GM18858 (cell line): ENCODE measurements at regions not wholly inside any gene's neighbourhood (a gene's known extent, or its start where the extent isn't known, plus 50 kb on each side); places are given as distances from the start of the nearest gene placed in this dataset.
"Not testable (repeated sequence)": the region's sequence is repeated elsewhere in the genome, so short reads cannot be mapped to it uniquely, and the experiment has no call there.

Experiments
- ATAC-seq: cut with Tn5 transposase; IDR thresholded peaks from one replicate; pipeline ENCODE4 v1.9.1; 2021; ENCODE audit not compliant: unreplicated experiment

DNA sequence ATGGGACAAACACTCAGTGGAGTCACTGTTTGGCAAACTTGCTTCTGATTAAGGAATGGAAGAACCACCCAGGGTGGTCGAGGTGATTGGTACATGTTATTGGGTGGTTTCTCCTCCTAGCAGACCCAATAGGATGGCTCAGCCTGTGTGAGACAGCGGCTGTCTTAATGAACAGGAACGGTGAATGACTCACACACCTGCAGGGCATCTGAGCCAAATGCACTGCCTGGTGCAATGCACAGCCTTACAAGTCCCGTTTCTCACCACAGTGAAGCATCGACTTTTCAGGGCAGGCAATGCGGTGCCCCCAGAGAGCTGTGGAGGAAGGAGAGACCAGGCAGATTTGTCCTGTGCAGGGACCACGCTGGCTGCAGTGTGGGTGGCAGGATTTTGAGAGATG is 238.5 kb downstream of the FGF9 start:
- no peak for ATAC-seq

DNA sequence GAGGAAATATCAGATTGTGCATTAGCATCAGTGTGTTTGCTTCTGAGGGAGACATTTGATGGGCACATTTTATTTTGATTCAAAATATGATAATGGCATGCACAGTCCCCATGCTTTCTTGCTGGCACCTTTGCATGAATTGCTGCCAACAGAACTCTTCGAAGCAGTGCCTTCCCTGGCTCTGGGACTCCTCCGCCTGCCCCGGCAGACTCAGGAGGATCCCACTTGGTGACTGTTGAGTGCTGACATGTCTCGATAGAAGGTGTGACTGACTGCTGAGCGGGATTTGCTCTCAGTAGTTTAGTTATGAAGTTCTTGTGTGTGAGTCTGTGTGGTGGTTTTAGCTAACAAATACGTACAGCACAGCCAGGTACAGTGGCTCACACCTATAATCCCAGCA is 239.7 kb downstream of the FGF9 start:
- ATAC-seq, result no peak

DNA sequence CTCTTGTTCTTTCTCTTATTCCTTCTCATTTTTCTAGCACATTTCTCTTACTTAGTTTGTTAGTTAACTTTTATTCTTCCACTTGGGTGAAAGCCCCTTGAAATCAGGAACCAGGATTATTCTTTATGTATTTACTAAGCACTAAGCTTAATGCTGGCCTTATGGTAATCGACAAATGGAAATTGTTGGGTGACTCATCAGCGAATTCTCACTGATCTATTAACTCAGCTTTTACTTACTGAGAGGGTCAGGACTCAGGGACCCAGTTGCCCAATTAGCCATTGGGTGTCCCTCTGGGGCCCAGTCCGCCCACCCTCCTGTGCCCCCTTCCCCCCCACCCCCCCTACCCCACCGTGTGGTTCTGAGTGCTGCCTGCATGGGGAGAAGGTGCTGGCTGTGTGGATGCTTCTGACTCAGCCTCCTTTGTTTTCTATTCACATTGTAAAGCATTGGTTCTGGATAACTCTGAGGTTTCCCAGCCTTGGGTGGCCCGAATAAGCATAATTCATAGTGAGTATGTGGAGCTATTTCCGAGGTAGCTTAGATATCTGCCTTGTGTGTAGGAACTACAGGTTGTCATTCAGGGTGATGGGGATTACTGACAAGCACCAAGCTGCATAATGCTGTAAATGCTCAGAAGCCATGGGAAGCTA is 240.9 kb downstream of the FGF9 start:
- ATAC-seq, result no peak

DNA sequence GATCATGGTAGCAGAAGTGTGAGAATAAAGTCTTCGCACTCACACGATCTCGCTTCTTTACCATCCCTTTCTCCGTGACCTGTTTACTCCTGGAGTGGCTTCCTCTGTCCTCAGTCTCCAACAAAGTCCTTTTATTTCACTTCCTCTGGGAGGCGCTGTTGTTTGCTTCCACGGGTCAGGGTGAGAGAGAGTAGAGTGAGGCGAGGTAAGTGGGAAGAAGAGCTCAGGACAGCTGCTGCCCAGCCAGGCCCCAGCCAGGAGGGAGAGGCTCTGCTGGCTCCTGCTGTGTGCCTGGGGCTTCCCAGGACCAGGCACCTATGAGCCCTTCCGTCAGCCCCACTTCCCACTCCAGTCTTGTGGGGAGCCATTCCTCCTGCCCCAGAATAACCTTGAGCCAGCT is 242.1 kb downstream of the FGF9 start:
- ATAC-seq, result no peak

DNA sequence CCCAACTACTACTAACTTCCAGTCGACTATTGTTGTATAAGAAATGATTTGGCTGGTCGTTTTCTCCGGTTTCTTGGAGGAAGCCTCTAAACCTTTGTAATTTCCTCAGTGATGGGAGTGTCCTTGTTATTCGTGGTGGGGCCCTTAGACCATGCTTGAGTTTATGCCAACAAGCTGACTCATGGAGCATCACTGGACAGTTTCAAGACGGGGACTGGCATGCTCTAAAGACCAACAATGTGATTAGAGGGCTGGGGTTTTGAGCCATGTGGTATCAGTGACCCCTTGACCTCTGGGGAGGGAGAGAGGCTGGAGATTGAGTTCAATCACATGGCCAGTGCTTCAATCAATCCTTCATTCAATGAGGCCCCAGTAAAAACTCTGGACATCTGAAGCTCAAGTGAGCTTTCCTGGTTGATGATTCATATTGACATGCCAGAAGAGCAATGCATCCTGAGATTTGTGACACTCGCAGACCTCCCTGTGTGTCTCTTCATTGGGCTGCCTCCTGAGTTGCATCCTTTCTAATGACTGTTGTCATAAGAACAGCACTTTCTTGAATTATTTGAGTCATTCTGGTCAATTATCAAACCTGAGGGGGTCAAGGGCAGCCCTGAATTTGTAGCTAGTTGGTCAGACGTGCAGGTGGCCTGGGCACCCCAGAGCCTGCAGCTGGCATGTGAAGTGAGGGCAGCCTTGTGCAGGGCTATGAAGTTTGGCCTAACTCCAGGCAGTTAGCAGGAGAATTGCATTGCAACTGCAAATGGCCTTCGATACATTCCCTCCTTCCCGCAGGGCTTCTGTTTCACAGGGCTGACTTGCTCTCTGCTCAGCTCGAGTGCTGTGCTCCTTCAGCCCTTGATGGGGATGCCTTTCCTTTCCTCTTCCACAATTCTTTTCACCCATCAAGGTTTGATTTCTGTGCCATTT is 246.5 kb downstream of the FGF9 start:
- no peak for ATAC-seq

DNA sequence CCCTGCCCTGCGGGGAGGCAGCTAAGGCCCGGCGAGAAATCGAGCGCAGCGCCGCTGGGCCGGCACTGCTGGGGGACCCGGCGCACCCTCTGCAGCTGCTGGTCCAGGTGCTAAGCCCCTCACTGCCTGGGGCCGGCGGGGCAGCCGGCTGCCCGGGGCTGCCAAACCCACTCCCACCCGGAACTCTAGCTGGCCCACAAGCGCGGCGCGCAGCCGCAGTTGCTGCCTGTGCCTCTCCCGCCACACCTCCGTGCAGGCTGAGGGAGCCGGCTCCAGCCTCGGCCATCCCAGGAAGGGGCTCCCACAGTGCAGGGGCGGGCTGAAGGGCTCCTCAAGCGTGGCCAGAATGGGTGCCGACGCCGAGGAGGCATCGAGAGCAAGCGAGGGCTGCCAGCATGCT is 249.9 kb downstream of the FGF9 start:
- ATAC-seq, result not testable (repeated sequence)

DNA sequence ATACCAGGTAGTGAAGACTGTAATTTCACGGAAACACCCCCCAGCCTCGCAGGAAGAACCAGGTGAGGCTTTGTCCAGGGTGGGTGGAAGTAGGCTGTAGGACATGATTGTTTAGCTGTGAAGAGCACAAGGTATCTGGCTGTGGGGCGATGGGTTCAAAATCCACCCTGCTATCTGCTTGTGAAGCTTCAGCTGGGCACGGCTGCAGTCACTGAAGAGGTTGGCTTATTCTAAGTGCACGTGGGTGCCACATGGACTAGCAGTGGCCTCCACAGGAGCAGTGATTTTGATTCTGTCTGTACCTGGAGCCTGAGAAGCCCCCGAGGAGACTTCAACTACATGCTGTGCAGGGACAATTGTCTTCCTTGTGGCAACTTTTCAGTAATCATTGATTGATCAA is 254.1 kb downstream of the FGF9 start:
- ATAC-seq, result no peak

DNA sequence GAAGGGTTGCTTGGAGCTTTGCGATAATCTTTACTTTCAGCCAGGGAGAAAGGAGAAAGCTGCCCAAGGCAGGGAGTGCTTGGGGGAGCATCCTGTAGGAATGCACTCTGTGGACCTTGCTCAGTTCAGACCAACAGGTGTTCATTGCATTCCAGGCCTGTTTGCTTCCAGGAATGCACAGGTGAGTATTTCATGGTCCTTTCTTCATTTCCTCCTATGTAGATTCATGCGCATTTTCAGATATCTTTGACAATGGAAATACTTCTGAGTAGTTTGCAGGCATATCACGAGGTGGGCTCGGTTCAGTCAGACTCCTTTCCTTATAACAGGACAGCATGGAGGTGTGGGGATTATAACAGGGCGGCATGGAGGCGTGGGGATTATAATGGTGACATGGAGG is 254.8 kb downstream of the FGF9 start:
- ATAC-seq, result no peak

DNA sequence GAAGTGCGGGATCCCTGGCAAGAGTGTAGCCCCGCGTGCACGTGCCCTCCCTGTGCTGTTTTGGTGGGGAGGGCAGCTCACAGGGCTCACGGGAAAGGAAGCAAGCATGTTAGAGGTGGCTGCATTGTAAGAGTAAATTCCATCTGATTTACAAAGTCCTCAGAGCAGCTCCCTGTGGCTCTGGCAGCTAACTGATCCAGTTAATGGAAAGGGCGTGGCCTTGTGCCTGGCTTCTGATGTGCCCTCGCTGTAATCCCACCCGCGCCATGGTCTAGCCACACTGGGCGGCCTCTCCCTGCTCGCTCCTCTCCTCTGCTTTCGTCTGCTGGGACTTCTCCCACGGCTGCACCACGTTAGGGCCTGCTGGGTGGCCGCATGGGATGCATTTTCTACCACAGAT is 258.5 kb downstream of the FGF9 start:
- no peak for ATAC-seq

DNA sequence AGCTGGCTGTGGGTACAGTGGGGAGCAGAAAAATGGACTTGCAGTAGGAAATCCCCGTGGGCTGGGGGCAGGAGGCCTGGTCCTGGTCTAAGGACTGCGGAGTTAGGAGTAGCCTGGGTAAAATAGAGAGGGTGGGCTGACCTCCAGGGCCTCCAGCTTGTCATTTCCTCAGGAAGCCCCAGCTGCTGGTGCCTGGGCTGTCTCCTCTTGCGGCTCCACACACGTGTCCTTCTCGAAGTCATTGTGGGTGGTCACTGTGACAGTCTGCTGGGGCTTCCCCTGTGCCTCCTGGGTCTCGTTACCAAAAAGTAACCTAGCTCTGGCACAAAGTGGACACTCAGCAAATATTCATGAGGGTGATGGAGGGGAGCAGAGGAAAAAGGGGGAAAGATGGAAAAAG is 259.7 kb downstream of the FGF9 start:
- ATAC-seq, result no peak

DNA sequence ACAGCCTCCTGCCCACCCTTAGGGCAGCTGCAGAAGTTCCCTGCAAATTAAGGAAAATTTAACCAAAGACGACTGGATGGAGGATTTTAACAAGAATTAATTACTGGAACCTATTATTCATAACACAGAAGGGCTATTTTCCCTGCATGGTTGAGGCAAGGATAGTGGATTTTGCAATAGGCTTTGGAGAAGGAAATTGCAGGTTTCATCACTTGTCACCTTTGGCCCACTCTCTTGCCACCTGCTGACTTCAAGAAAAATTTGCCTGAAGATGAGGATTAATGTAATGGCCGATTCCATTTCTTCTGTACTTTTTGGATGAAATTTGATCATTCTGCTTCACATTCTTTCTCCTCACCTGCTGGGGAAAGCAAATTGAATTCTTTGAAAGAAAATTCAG is 261.7 kb downstream of the FGF9 start:
- no peak for ATAC-seq

DNA sequence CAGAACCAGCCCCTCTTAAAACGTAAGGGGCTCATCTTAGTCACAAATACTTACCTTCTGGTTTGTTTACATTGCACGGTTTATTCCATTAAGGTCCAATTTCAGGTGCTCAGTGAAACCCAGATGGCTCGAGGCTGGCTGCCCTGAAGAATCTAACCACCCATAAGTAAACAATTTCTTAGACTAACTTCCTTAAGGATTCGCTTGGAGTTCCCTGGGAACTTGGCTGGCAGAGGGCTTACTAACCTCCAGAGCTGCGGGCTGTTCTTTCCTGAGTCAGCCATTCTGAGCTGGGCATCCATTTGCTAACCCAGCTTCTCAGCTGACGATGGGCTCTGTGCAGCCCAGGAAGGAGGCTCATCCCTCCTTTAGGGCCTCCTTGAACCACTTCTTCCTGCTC is 262.1 kb downstream of the FGF9 start:
- no peak for ATAC-seq

DNA sequence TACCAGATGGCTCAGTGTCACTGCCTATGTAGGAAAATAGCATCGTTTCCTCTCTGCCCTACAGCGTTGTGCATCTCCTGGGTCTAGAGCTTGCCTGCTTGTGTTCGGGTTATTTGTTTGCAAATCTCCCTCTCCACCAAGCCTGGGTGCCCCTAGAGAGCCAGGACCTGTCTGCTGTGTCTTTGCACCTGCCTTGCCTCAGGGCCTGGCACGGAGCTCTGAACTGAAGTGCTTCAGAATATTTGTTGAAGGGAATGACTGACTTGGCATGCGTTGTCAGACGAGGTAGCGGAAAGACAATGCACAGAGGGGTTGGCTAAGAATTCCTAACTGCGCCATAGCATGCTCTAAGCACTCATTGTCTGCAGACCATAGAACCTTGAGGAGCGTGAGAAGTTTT is 263.4 kb downstream of the FGF9 start:
- ATAC-seq, result no peak

DNA sequence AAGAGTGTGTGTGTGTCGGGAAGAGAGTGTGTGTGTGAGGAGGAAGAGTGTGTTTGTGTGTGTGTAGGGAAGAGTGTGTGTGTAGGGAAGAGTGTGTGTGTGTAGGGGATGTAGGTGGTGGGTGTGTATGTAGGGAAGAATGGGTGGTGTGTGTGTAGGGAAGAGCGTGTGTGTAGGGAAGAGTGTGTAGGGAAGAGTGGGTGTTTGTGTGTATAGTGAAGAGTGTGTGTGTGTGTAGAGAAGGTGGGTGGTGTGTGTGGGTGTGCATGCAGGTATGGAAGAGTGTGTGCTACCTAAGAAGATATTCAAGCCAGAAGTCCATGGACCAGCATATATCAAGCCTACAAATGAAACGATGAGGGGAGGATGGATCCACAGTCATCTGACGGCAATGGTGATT is 265.8 kb downstream of the FGF9 start:
- ATAC-seq, result no peak

DNA sequence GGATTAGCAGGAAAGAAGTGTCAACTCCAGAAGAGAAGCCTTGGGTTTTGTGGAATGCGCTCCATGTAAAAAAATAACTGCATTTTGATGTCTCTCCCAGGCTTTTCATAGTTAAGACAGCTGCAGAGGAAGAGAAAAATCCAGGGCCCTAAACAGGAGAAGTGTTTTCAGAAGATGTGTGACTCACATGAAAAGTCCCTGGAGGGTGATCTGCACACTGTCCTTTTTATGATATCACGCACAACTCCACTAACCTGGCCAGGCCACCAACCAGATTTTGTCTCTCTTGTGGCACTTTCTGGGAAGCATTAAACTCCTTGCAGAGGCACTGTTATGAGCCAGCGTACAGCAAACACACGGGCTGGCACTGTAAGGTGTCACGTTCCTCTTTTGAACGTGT is 267.3 kb downstream of the FGF9 start:
- ATAC-seq, result no peak

DNA sequence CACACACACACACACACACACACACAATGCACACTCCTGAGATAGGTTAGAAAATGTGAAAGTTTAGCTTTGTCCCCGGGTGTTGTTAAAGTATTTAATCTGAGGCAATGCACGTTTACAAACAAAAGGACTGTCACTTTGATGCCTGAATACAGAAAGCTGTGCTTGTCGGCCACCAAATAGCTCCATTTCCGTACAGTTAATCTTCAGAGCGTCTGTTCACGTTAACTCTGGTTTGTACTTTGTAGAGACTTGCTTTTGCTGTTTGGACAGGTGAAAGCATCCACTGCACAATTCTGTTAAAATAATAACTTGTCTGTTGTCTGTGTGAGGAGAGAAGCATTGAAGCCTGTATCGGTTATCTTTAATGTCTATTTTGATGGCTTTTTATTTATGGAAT is 267.8 kb downstream of the FGF9 start:
- no peak for ATAC-seq

DNA sequence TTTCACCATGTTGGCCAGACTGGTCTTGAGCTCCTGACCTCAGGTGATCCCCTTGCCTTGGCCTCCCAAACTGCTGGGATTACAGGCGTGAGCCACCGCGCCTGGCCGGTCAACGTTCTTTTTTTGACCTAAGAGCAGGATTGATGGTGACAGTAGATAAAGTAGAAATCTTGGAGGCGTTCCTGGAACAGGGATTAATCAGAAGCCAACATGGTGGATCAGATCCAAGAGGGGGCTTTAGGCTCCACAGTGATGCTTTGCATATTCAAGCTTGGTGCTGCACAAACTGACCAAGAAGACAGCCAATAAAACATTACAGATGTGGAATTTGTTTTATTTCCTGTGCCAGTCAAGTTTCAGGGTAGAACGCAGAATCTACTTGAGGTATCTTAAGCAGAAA is 271.2 kb downstream of the FGF9 start:
- no peak for ATAC-seq

DNA sequence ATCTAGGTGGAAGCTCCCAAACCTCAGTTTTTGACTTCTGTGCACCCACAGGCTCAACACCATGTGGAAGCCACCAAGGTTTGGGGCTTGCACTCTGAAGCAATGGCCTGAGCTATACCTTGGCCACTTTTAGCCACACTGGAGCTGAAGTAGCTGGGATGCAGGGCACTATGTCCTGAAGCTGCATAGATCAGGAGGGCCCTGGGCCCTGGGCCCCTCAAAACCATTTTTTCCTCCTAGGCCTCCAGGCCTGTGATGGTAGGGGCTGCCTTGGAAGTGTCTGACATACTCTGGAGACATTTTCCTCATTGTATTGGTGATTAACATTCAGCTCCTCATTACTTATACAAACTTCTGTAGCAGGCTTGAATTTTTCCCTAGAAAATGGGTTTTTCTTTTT is 273.7 kb downstream of the FGF9 start:
- ATAC-seq, result no peak

DNA sequence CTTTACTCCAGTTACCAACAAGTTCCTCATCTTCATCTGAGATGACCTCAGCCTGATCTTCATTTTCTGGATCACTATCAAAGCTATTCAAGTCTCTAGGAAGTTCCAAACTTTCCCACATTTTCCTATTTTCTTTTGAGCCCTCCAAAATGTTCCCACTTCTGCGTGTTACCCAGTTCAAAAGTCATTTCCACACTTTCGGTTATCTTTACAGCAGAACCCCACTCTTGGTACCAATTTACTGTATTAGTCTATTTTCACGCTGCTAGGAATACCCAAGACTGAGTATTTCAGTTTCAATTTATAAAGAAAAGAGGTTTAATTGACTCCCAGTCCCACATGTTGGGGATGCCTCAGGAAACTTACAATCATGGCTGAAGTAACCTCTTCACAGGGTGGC is 274.3 kb downstream of the FGF9 start:
- no peak for ATAC-seq

DNA sequence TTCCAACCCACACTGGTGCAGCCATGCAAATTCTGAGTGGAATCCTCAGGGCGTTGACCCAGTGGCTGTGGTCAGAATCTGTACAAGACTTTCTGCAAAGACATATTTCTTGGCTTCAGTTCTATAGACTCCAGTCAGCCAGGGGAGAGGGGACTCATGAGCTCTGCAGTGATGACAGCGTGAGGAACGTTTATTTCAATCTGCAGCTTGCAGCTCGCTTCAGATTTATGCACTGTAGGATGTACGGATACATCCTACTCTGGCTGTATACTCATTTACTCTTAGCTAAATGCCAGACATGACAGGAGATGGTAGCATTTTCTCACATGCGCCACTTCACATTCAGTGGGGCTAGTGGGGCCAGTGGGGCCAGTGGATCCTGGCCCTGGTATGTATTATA is 276.1 kb downstream of the FGF9 start:
- ATAC-seq, result no peak

DNA sequence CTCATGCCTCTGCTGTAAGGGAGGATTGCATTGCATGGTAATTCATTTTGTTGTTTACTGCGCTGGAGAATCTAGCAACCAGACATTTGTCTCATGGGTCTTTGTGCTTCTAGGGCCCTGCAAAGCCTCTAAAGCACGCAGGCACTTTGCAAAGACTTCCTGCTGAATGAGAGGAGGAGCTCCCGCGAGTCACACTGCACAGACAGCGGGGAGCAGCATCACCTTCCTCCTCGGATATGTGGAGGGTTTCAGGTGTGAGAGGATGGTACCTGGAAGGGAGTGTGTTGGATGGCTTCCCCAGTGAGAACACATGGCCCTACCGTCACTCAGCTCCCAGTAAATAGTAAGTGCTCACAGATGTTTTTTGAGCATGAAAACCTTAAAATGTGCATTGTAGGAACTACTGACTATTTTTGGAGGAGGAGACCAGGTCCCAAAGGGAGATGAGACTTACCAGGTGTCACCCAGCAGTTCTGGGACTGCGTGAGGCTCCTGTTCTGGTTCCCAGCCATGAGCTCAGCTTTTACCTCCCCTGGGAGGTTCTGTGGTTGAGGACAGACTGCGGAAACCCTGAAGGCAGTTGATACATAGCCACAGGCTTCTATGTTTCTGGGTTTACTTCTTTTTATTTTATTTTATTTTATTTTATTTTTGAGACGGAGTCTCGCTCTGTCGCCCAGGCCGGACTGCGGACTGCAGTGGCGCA is 278.0 kb downstream of the FGF9 start:
- ATAC-seq, result peak; percentile 59

DNA sequence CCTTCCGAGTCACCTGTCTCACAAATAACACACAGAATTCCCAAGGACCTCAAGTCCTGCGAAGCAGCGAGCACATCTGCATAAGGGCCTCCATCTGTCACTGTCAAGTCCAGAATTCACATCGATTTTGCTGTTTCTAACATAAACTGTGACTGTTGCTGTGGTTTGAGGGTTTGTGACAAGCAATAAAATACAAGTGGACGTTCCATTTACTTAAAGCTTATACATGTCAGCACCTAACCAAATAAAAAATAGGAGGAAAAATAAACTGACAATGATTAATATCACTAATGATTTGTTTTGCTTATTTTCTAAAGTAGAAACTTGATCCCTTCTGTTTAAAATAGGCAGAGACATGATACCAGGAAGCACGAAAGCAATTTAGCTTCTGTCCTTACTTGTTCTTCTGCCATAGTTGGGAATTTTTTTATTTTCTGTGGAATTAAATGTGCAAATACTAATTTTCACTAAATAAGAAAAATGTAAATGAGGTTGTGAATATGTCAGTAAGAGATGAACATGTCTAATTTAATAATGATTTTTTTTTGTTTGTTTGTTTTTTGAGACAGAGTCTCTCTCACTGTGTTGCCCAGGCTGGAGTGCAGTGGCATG is 279.1 kb downstream of the FGF9 start:
- ATAC-seq, result no peak
